ENCODE measurements at regions not wholly inside any gene's neighbourhood (a gene's known extent, or its start where the extent isn't known, plus 50 kb on each side); places are given as distances from the start of the nearest gene placed in this dataset.

DNA sequence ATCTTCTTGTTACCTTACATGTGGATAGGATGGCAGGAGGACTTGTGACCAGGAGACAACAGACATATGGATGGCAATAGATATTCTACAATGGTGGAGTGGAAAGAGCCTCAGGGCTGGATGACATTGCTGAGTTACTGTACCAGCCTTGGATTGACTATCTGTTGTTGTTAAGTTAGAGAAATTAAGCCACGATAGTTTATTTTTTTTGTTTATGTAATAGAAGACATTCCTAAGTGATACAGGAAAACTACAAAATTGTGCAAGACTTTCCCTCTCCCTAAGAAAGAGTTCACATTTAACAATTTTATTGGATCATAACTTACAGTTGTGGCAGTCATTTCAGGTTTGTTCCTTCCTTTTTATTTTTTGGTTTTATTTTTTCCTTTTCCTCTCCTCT is 230.7 kb upstream of the CACNA2D1 start:
- H2AK5ac ChIP-seq (ENCODE audit: low read depth, low read length), result no peak overlapping the region
- CTCF ChIA-PET, result no interaction called here
- H4K8ac ChIP-seq (ENCODE audit: low read depth in 2 of 2, low read length in 2 of 2), result no peak overlapping the region
- no peaks in the 10 kb centered on the region for H3K79me1 ChIP-seq (ENCODE audit: low read depth in 1 of 2, low read length in 2 of 2)
- WGBS, 2 experiments (ENCODE audit: extremely low coverage in 2 of 2, insufficient read length in 1 of 2), result no CpG with 5 or more reads among the region's 1 CpG
- 0 out of 2 replicates have a peak overlapping the region, but pooled peaks have one; percentile 2 for H4K91ac ChIP-seq (ENCODE audit: insufficient read depth, low read depth, low read length)
- H4K5ac ChIP-seq (ENCODE audit: low read depth, low read length), result no peak overlapping the region
- intact Hi-C loops (cut with micrococcal nuclease) (no loop called here), dilution Hi-C loops (cut with HindIII; ENCODE audit: low sequenced_read_pairs, unreplicated experiment) (no loop called here), in situ Hi-C loops (cut with MboI; ENCODE audit: low sequenced_read_pairs) (no loop called here)
- H3K4me1 ChIP-seq (ENCODE audit: control insufficient read depth, insufficient read depth, low read length), result peaks cover 5% of the 10 kb centered on the region; the same call in 1 of the 2 replicates
- no peak overlapping the region for H3K14ac ChIP-seq (replicated peaks; ENCODE audit: low read depth, low read length)
- H2AK9ac ChIP-seq (replicated peaks; ENCODE audit: low read depth, low read length, poor library complexity), result no peak overlapping the region
- no TSS peak for BruUV-seq (replicated peaks)
- peak overlapping the region; percentile 6; the same call in 1 of the 2 replicates for H2BK120ac ChIP-seq (ENCODE audit: low read depth, low read length)
- ATAC-seq (ENCODE audit: low read depth) (peak; percentile 61), DNase-seq (peak; percentile 67)
- H3K4me2 ChIP-seq (ENCODE audit: low read depth, low read length), result no peak overlapping the region
- no peak overlapping the region for H3K23ac ChIP-seq (ENCODE audit: low read depth, low read length)
- H3K4ac ChIP-seq (ENCODE audit: low read depth, low read length), result no peak overlapping the region
- no peak overlapping the region for H3K4me3 ChIP-seq (ENCODE audit: insufficient read depth, low read depth, low read length)
- no peak for TF ChIP-seq CHD1 (IDR thresholded peaks at IDR 0.05; ENCODE audit: low read depth, low read length)
- TF ChIP-seq CEBPB (IDR thresholded peaks at IDR 0.05; ENCODE audit: low read depth, low read length), result peak; percentile 83
- H2BK5ac ChIP-seq (ENCODE audit: low read depth, low read length, poor library complexity, severe bottlenecking), result no peak overlapping the region
- H3K56ac ChIP-seq (ENCODE audit: extremely low read depth, insufficient read depth, low read length), result no peak overlapping the region
- H2BK15ac ChIP-seq (ENCODE audit: low read depth, low read length), result peak overlapping the region; percentile 14; the same call in 1 of the 3 replicates
- no peak overlapping the region; the same call in 1 of the 2 replicates for H3K18ac ChIP-seq (ENCODE audit: low read depth, low read length)
- H3K9me1 ChIP-seq (ENCODE audit: insufficient read depth, low read length), result no peaks in the 10 kb centered on the region
- H4K20me1 ChIP-seq (ENCODE audit: insufficient read depth, low read length), result no peaks in the 10 kb centered on the region
- H2AFZ ChIP-seq (replicated peaks; ENCODE audit: low read length, poor library complexity), result no peak overlapping the region
- H3K9ac ChIP-seq (ENCODE audit: low read depth, low read length), result no peak overlapping the region
- H3K36me3 ChIP-seq (ENCODE audit: control insufficient read depth, insufficient read depth, low read length), result no peaks in the 10 kb centered on the region
- no peak overlapping the region for H3K27ac ChIP-seq (ENCODE audit: insufficient read depth, low read length)
- H3K27me3 ChIP-seq (ENCODE audit: control insufficient read depth, insufficient read depth, low read length), result no peaks in the 10 kb centered on the region
- peak overlapping the region; percentile 23; the same call in 1 of the 2 replicates for H2BK20ac ChIP-seq (ENCODE audit: low read depth, low read length)
- POLR2A ChIA-PET (ENCODE audit: unreplicated experiment), result no interaction called here
- H3K9me3 ChIP-seq (ENCODE audit: control insufficient read depth, insufficient read depth, low read length), result no peaks in the 10 kb centered on the region
